CD4-positive, alpha-beta T cell treated with Interleukin-17A for 4 hours (primary cell): ENCODE measurements at regions not wholly inside any gene's neighbourhood (a gene's known extent, or its start where the extent isn't known, plus 50 kb on each side); places are given as distances from the start of the nearest gene placed in this dataset.
"Not testable (repeated sequence)": the region's sequence is repeated elsewhere in the genome, so short reads cannot be mapped to it uniquely, and the experiment has no call there.

Experiments used
- DNase-seq: peaks from one replicate; pipeline ENCODE4 v3.0.0-alpha.2; 2020; ENCODE audit warnings: mixed read lengths

GRCh38 chr16:87198328-87198832 lies 118.8 kb downstream of the C16orf95 start:
- DNase-seq = no peak

- DNase-seq = no peak
These were observed 118.3 kb downstream of the C16orf95 start for GRCh38 chr16:87198881-87199280.

GRCh38 chr16:87199379-87199778 lies 117.8 kb downstream of the C16orf95 start:
- no peak for DNase-seq

DNA sequence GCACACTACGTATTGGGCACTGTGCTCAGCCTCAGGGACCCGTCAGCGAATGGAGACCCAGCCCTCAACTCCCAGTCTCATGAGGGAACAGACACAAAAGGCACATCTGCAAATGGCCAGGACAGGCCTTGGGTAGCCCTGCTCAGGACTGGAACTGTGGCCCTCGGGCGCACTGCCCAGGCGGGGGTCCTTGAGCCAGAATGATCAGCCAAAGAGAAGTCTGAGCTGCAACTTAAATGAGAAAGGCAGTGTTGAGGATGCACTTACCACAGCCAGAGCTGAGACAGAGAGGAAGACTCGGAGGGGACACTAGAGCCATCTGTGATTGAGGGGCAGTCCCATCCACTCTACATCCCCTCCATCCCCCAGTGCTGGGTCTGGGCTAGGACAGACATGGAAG lies 117.3 kb downstream of the C16orf95 start:
- DNase-seq = no peak

DNA sequence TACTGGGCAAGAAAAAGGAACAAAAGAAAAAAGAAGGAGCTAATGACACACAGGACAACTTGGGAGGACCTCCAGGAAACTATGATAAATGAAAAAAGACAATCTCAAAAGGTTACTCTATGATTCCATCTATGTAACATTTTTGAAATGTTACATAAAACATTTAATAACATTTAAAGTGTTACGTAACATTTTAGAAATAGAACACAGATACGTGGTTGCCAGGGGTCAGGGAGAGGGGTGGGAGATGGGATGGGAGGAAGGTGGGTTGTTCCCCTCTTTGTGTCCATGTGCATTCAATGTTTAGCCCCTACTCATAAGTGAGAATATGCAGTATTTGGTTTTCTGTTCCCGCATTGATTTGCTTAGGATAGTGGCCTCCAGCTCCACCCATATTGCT lies 116.6 kb downstream of the C16orf95 start:
- no peak for DNase-seq

- no peak for DNase-seq
These were observed 116.1 kb downstream of the C16orf95 start for GRCh38 chr16:87201052-87201451.

- DNase-seq = no peak
These were observed 115.4 kb downstream of the C16orf95 start for GRCh38 chr16:87201790-87202189.

DNA sequence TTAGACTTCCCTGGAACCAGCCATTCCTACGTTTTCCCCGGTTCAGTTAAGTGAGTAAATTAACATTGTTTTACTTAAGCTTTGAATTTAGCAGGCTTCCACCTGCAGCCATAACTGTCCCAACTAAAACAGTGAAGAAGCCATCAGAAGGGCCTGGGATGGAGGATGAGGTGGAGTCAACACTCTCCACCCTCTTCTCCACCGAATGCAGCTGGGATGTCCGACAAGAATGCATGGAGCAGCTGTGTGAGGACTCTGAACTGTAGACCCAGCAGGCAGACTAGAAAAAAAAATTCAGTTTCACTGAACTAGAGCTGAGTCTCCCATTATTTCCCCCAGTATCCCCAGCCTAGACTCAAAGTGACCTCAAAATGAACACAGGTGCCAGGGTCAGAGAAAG lies 114.8 kb downstream of the C16orf95 start:
- DNase-seq = no peak

- peak; percentile 41 for DNase-seq
These were observed 114.0 kb downstream of the C16orf95 start for GRCh38 chr16:87203060-87203656.

- DNase-seq = no peak
These were observed 110.3 kb downstream of the C16orf95 start for GRCh38 chr16:87206646-87207451.

DNA sequence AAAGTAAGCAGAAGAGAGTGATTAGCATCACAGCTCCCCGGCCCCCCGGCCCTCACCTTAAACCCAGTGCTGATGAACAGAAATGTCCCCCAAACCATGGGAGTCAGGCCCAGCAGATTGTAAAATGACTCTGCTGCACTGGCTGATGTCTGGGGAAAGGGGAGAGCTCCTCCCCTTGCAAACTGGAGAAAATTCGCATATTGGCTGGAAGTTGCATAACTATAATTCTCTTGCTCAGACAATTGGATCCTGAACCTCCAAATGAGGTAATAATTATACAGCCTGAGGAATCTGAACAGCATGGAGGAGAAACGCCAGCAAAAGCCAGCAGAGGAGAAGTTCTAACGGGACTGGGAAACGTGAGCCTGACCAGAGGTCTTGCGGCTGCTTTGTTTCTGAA lies 109.7 kb downstream of the C16orf95 start:
- DNase-seq = no peak

DNA sequence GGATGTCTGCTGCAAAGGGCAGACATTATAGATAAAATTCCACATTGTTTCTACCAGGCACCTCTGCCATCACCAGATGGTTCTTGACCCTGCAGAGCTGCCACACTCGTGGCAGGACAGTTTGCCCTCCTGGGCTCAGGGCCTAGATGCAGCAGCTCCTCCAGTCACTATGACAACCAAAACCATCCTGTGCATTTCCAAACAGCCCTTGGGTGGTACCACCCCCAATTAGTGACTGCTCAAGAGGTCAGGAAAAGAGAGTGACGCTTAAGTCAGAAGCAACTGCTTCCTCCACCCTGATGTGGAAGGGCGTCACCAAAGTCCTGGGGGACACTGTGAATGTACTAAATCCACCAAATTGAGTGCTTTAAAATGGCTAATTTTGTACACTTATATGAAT lies 109.2 kb downstream of the C16orf95 start:
- no peak for DNase-seq

DNA sequence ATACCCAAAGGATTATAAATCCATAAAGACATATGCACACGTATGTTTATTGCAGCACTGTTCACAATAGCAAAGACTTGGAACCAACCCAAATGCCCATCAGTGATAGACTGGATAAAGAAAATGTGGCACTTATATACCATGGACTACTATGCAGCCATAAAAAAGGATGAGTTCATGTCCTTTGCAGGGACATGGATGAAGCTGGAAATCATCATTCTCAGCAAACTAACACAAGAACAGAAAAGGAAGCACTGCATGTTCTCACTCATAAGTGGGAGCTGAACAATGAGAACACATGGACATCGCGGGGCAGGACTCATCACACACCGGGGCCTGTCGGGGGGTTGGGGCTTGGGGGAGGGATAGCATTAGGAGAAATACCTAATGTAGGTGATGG lies 108.2 kb downstream of the C16orf95 start:
- not testable (repeated sequence) for DNase-seq

DNA sequence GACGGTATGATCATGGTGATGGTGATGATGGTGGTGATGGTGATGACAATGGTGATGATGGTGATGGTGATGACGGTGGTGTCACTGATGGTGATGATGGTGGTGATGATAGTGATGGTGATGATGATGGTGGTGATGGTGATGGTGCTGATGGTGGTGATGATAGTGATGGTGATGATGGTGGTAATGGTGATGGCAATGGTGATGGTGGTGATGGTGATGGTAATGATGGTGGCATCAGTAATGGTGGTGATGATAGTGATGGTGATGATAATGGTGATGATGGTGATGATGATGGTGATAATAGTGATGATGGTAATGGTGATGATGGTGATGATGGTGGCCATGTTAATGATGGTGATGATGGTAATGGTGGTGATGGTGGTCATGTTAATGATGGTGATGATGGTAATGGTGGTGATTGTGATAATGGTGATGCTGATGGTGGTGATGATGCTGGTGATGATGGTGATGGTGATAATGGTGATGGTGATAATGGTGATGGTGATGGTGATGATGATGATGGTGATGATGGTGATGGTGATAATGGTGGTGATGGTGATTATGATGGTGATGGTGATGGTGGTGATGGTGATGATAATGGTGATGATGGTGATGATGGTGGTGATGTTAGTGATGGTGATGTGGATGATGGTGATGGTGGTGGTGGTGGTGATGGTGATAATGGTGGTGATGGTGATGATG lies 107.2 kb downstream of the C16orf95 start:
- no peak for DNase-seq

- no peak for DNase-seq
These were observed 106.3 kb downstream of the C16orf95 start for GRCh38 chr16:87210894-87211293.

DNA sequence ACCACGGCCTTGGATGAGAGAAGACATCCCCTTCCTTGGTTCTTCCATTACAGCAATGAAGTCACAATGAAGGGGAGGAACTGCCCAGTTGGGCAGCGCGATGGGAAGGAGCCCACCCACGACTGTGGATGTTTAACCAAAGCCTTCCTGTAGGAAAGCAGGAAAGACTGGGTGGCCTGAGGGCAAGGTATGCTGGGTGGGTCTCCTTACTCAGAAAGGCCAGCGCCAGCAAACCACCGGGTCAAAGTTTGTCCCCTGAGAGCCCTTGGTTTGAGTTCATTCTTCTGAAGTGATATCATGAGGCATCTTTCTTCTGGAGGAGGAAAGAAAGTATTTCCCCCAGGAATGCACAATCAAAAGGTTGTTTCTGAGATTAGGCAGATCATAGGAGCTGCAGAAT lies 105.2 kb downstream of the C16orf95 start:
- no peak for DNase-seq

- DNase-seq = no peak
These were observed 103.7 kb downstream of the C16orf95 start for GRCh38 chr16:87213536-87213935.

DNA sequence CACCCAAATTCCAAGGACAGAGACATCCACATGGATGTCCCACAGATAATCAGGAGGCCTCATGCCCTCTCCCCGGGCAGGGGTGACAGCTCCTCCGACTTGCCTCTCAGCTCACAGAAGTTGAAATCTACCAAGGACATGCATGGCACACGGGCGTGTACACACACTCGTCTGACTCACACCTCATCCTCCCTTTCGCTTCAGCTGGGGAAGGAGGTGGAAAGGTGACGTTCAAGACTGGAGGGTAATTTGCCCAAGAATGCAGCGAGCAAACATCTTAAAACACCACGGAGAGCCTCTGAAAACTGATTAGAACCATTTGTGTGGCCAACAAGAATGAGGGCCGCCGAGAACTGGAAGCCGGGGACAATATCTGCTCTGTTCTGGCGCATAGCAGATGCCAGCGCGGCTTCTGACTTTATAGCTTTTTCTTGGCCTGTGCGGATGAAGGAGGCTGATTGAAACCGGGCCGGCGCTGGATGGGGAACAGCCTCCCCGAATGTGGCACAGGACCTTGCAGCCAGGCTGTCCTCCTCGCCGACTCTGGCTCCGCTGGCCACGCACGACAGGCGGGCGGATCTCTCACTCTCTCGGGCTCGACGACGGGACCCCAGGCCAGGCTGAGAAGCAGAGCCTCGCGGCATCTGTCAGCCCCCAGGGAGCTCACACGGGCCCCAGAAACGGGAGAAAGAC lies 100.9 kb downstream of the C16orf95 start:
- DNase-seq = no peak

- no peak for DNase-seq
These were observed 100.3 kb downstream of the C16orf95 start for GRCh38 chr16:87216841-87217275.

- not testable (repeated sequence) for DNase-seq
These were observed 99.4 kb downstream of the C16orf95 start for GRCh38 chr16:87217802-87218201.

GRCh38 chr16:87218281-87219055 lies 98.7 kb downstream of the C16orf95 start:
- DNase-seq = no peak

DNA sequence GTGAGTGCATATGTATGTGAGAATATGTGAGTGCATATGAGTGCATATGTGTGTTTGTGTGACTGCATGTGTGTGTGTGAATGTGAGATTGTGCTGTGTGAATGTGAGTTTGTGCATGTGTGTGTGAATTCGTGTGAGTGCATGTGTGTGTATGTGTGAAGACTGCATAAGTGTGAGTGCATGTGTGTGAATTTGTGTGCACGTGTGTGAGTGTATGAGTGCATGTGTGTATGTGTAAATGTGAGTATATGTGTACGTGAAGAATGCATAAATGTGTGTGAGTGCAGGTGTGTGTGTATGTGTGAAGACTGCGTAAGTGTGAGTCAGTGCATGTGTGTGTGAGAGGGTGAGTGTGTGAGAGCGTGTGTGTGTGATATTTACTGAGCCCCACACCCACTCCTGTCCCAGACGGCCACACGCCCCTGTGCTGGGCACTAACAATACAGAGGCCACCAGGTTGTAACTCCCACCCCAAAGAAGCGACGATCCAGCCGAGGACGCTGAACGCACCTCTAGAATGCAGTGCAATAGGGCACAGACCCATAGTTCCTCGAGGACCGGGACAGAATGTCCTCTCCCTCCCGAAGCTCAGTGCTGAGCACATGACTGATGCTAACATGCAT lies 97.8 kb downstream of the C16orf95 start:
- no peak for DNase-seq
